Endothelial cell (in vitro differentiated cells): ENCODE measurements at regions not wholly inside any gene's neighbourhood (a gene's known extent, or its start where the extent isn't known, plus 50 kb on each side); places are given as distances from the start of the nearest gene placed in this dataset.
"Not testable (repeated sequence)": the region's sequence is repeated elsewhere in the genome, so short reads cannot be mapped to it uniquely, and the experiment has no call there.

Experiments used
- DNase-seq: peaks from one replicate; pipeline ENCODE4 v3.0.0; 2021; ENCODE audit warnings: low spot score
- H3K27ac Mint-ChIP-seq: one replicate; pipeline ENCODE4 v1.8.0; 2021; ENCODE audit warnings: mixed read lengths, inconsistent platforms; ENCODE audit not compliant: unreplicated experiment
- H3K27me3 Mint-ChIP-seq: one replicate; pipeline ENCODE4 v1.8.0; 2021; ENCODE audit warnings: mild to moderate bottlenecking, moderate library complexity, mixed read lengths, inconsistent platforms; ENCODE audit not compliant: unreplicated experiment
- H3K36me3 Mint-ChIP-seq: one replicate; pipeline ENCODE4 v1.8.0; 2021; ENCODE audit warnings: mild to moderate bottlenecking, low read depth, mixed read lengths, inconsistent platforms; ENCODE audit not compliant: unreplicated experiment
- H3K4me1 Mint-ChIP-seq: one replicate; pipeline ENCODE4 v1.8.0; 2021; ENCODE audit warnings: mild to moderate bottlenecking, mixed read lengths, inconsistent platforms; ENCODE audit not compliant: unreplicated experiment
- H3K4me3 Mint-ChIP-seq: one replicate; pipeline ENCODE4 v1.8.0; 2021; ENCODE audit warnings: mild to moderate bottlenecking, mixed read lengths, inconsistent platforms; ENCODE audit not compliant: unreplicated experiment
- H3K9me3 Mint-ChIP-seq: one replicate; pipeline ENCODE4 v1.8.0; 2021; ENCODE audit warnings: mixed read lengths, inconsistent platforms; ENCODE audit not compliant: unreplicated experiment
- TF ChIP-seq, protein P1 (sequence below): fragments of 200-600 bp; sonication (generic); IDR thresholded peaks from one replicate; pipeline ENCODE4 v1.5.0; 2021; ENCODE audit warnings: antibody characterized with exemption; ENCODE audit not compliant: unreplicated experiment

DNA sequence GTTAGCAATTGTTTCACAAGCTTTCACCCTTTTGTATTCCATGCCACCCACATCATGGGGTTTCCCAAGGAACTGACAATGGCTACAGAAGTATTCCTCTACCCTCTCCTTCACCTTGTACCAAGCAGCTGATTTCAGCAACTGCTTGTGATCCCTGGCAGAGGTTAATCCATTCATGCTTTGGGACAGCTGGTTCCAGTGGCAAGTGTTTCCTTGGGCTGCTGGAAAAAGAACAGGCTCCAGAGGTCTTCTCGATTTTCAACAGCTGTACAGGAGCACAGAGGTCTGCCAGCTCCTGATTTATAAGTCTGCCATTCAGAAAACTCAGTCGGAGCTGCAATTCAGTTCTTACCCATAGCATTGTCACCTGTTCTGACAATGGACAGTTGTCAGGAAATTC is 239.2 kb upstream of the CWC22 start:
- Mint-ChIP-seq H3K4me1 (no peaks in the 10 kb centered on the region), H3K4me3 (no peak overlapping the region), H3K36me3 (no peaks in the 10 kb centered on the region), H3K27me3 (no peaks in the 10 kb centered on the region), H3K9me3 (no peaks in the 10 kb centered on the region), H3K27ac (no peak overlapping the region)
- DNase-seq = no peak
- TF ChIP-seq, protein P1, sequence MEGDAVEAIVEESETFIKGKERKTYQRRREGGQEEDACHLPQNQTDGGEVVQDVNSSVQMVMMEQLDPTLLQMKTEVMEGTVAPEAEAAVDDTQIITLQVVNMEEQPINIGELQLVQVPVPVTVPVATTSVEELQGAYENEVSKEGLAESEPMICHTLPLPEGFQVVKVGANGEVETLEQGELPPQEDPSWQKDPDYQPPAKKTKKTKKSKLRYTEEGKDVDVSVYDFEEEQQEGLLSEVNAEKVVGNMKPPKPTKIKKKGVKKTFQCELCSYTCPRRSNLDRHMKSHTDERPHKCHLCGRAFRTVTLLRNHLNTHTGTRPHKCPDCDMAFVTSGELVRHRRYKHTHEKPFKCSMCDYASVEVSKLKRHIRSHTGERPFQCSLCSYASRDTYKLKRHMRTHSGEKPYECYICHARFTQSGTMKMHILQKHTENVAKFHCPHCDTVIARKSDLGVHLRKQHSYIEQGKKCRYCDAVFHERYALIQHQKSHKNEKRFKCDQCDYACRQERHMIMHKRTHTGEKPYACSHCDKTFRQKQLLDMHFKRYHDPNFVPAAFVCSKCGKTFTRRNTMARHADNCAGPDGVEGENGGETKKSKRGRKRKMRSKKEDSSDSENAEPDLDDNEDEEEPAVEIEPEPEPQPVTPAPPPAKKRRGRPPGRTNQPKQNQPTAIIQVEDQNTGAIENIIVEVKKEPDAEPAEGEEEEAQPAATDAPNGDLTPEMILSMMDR = no peak

DNA sequence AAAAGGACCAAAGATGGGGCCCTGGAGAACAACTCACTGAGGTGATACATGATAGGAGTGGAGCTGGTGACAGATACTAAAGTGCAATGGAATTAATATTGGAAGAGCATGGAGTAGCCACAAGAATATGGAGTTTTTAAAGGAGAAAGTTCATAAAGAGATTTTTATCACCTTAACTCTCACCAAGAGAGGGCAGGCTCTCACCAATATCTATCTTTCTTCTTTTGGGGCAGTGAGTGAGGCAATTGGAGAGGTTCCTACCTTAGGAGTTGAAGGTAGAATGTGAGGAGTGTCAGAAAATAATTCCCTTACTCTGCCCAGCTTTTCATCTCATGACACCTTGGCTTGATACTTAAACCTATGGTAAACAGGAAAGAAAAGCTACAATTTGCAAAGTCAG is 233.7 kb upstream of the CWC22 start:
- Mint-ChIP-seq H3K27ac (no peak overlapping the region), H3K4me3 (no peak overlapping the region), H3K27me3 (no peaks in the 10 kb centered on the region), H3K4me1 (no peaks in the 10 kb centered on the region), H3K36me3 (no peaks in the 10 kb centered on the region), H3K9me3 (no peaks in the 10 kb centered on the region)
- TF ChIP-seq, protein P1 = no peak
- DNase-seq = no peak

DNA sequence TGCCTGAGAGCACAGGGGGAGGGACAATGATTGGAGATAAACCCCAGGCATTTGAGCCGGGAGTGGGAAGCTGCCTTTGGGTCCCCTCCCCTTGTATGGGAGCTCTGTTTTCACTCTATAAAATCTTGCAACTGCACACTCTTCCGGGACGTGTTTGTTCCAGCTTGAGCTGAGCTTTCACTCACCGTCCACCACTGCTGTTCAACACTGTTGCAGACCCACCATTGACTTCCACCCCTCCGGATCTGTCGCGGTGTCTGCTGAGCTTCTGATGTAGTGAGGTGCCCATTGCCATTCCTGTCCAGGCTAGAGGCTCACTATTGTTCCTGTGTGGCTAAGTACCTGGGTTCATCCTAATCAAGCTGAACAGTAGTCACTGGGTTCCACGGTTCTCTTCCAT is 231.6 kb upstream of the CWC22 start:
- no peak overlapping the region for H3K4me3 Mint-ChIP-seq
- TF ChIP-seq, protein P1 = no peak
- no peak for DNase-seq
- H3K9me3 Mint-ChIP-seq = no peaks in the 10 kb centered on the region
- no peaks in the 10 kb centered on the region for H3K36me3 Mint-ChIP-seq
- H3K27me3 Mint-ChIP-seq = no peaks in the 10 kb centered on the region
- H3K4me1 Mint-ChIP-seq = no peaks in the 10 kb centered on the region
- H3K27ac Mint-ChIP-seq = no peak overlapping the region

DNA sequence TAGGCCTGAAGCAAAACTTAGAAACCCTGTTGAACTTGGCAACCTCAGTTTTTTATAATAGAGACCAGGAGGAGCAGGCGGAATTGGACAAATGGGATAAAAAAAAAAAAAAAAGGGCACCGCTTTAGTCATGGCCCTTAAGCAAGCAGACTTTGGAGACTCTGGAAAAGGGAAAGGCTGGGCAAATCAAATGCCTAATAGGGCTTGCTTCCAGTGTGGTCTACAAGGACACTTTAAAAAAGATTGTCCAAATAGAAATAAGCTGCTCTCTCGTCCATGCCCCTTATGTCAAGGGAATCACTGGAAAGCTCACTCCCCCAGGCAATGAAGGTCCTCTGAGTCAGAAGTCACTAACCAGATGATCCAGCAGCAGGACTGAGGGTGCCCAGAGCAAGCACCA is 229.0 kb upstream of the CWC22 start:
- H3K27me3 Mint-ChIP-seq, H3K9me3 Mint-ChIP-seq, H3K4me1 Mint-ChIP-seq, H3K27ac Mint-ChIP-seq, DNase-seq, H3K4me3 Mint-ChIP-seq, H3K36me3 Mint-ChIP-seq: not testable (repeated sequence)

DNA sequence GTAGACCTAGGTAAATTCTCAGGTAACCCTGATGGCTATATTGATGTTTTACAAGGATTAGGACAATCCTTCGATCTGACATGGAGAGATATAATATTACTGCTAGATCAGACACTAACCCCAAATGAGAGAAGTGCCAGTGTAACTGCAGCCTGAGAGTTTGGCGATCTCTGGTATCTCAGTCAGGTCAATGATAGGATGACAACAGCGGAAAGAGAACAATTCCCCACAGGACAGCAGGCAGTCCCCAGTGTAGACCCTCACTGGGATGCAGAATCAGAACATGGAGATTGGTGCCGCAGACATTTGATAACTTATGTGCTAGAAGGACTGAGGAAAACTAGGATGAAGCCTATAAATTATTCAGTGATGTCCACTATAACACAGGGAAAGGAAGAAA is 228.4 kb upstream of the CWC22 start:
- not testable (repeated sequence) for H3K4me1 Mint-ChIP-seq, H3K9me3 Mint-ChIP-seq, H3K27ac Mint-ChIP-seq, DNase-seq, H3K27me3 Mint-ChIP-seq, H3K36me3 Mint-ChIP-seq, H3K4me3 Mint-ChIP-seq

DNA sequence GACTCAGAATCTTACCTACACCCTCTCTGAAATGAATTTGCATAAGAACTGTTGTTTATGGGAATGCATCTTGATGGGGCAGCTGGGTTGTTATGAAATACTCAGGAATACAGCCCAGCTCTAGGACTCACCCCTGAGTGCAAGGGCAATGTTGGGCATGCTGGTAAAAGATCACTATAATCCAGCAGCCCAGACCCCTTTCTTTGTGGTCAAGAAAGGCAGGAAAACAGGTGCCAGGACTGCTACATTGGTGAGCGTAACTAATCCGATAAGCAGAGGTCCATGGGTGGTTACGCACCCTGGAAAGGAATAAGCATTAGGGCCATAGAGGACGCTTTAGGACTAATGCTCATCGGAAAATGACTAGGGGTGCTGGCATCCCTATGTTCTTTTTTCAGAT is 227.9 kb upstream of the CWC22 start:
- not testable (repeated sequence) for H3K9me3 Mint-ChIP-seq, H3K4me1 Mint-ChIP-seq, H3K4me3 Mint-ChIP-seq, H3K27me3 Mint-ChIP-seq, H3K27ac Mint-ChIP-seq, H3K36me3 Mint-ChIP-seq, DNase-seq

DNA sequence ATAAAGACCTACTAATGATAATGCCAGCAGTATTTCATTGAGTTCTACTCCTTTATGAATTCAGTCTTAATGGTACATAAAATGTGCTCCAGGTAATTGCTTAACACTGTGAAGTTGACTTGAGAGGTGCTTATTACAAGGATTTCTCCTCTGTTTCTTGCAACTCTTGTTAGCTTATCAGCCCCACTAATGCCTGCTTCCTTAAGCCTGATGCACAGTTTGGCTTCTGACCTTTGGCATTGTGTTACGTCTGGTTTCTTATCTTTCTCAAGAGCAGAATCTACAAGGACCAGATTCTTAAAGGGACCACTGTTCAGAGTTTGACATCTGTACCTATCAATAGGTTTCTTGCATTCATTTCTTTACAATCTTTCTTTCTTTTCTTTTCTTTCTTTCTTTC is 223.9 kb upstream of the CWC22 start:
- TF ChIP-seq, protein P1 = no peak
- no peaks in the 10 kb centered on the region for H3K4me1 Mint-ChIP-seq
- H3K27me3 Mint-ChIP-seq = no peaks in the 10 kb centered on the region
- no peak for DNase-seq
- no peak overlapping the region for H3K27ac Mint-ChIP-seq
- H3K4me3 Mint-ChIP-seq = no peak overlapping the region
- H3K9me3 Mint-ChIP-seq = no peaks in the 10 kb centered on the region
- no peaks in the 10 kb centered on the region for H3K36me3 Mint-ChIP-seq
